H1 (cell line): ENCODE measurements at regions not wholly inside any gene's neighbourhood (a gene's known extent, or its start where the extent isn't known, plus 50 kb on each side); places are given as distances from the start of the nearest gene placed in this dataset.

Source experiments
- CTCF ChIA-PET: fragments of 300-600 bp; sonication (Branson Sonifier 250); formaldehyde crosslinking; loops from one replicate; lab custom pipeline; 2021; ENCODE audit not compliant: partially characterized antibody; lab: Charles Lee
- POLR2A ChIA-PET: fragments of 300-600 bp; sonication (Branson Sonifier 250); formaldehyde crosslinking; loops from one replicate; lab custom pipeline; 2021; ENCODE audit warnings: inconsistent platforms; ENCODE audit not compliant: partially characterized antibody; lab: Charles Lee
- DNase-seq, 2 experiments: peaks; one replicate each; pipeline versions ENCODE4 v3.0.0 to v3.0.0-alpha.2; 2010 to 2022; ENCODE audit warnings: low spot score in 2 of 2, low read depth in 1 of 2, mixed read lengths in 1 of 2
- FAIRE-seq: peaks from 2 replicates; lab custom pipeline; 2011; peaks lifted over from hg19 to GRCh38; lab: Jason Lieb, UNC
- H2AFZ ChIP-seq: 2 replicates; pipeline ENCODE4 v1.8.1; 2012; ENCODE audit warnings: low read length, inconsistent platforms
- H2AK5ac ChIP-seq: 2 replicates; pipeline ENCODE4 v1.6.1; 2013; ENCODE audit warnings: low read depth, low read length
- H2BK120ac ChIP-seq: replicated peaks from 2 replicates; pipeline ENCODE3; 2013; ENCODE audit warnings: low read depth, low read length, inconsistent platforms
- H2BK12ac ChIP-seq: 2 replicates; pipeline ENCODE4 v1.6.1; 2013; ENCODE audit warnings: low read depth, low read length
- H2BK15ac ChIP-seq: 2 replicates; pipeline ENCODE4 v1.6.1; 2013; ENCODE audit warnings: low read length
- H2BK20ac ChIP-seq: 2 replicates; pipeline ENCODE4 v1.6.1; 2013; ENCODE audit warnings: low read length
- H2BK5ac ChIP-seq: 2 replicates; pipeline ENCODE4 v1.6.1; 2013; ENCODE audit warnings: low read depth, low read length
- H3K14ac ChIP-seq: 2 replicates; pipeline ENCODE4 v1.6.1; 2013; ENCODE audit warnings: inconsistent platforms; ENCODE audit not compliant: insufficient read length
- H3K18ac ChIP-seq: 2 replicates; pipeline ENCODE4 v1.6.1; 2013; ENCODE audit warnings: low read length; ENCODE audit errors: extremely low read depth
- H3K23ac ChIP-seq: 2 replicates; pipeline ENCODE4 v1.6.1; 2013; ENCODE audit warnings: inconsistent platforms; ENCODE audit not compliant: insufficient read length
- H3K23me2 ChIP-seq: 2 replicates; pipeline ENCODE4 v1.6.1; 2013; ENCODE audit warnings: low read depth, low read length
- H3K27ac ChIP-seq: 2 replicates; pipeline ENCODE4 v1.6.1; 2011; ENCODE audit warnings: low read depth, low read length, inconsistent platforms
- H3K27me3 ChIP-seq, 4 experiments: replicated peaks in 1 of 4; 1 replicate in 1 of 4; 2 replicates in 3 of 4; pipeline versions ENCODE4 v1.6.1 to v1.8.1; 2011 to 2013; ENCODE audit warnings: low read length in 3 of 4, mild to moderate bottlenecking in 3 of 4, inconsistent platforms in 2 of 4, mixed read lengths in 2 of 4, moderate library complexity in 1 of 4; ENCODE audit not compliant: control insufficient read depth in 3 of 4, insufficient read depth in 3 of 4; ENCODE audit errors: extremely low read depth in 1 of 4
- H3K36me3 ChIP-seq, 4 experiments: 2 replicates each; pipeline versions ENCODE4 v1.6.1 to v1.8.1; 2011 to 2013; ENCODE audit warnings: mild to moderate bottlenecking in 4 of 4, low read length in 3 of 4, moderate library complexity in 2 of 4, control low read depth in 1 of 4, inconsistent platforms in 1 of 4; ENCODE audit not compliant: insufficient read depth in 4 of 4, control insufficient read depth in 2 of 4
- H3K4ac ChIP-seq: replicated peaks from 2 replicates; pipeline ENCODE3; 2013; ENCODE audit warnings: low read length, low read depth, mixed read lengths, inconsistent platforms; ENCODE audit not compliant: insufficient read length
- H3K4me1 ChIP-seq, 4 experiments: replicated peaks in 1 of 4; 1 replicate in 1 of 4; 2 replicates in 3 of 4; pipeline versions ENCODE4 v1.6.1 to v1.8.1; 2011 to 2013; ENCODE audit warnings: low read length in 3 of 4, inconsistent platforms in 2 of 4, mixed read lengths in 1 of 4; ENCODE audit not compliant: insufficient read depth in 4 of 4, control insufficient read depth in 3 of 4
- H3K4me2 ChIP-seq, 2 experiments: 2 replicates each; pipeline versions ENCODE4 v1.6.1 to v1.8.1; 2011 to 2013; ENCODE audit warnings: low read depth in 2 of 2, low read length in 2 of 2, control low read depth in 1 of 2, inconsistent platforms in 1 of 2, mild to moderate bottlenecking in 1 of 2; ENCODE audit not compliant: insufficient read depth in 1 of 2
- H3K4me3 ChIP-seq, 4 experiments: fragments of 200-600, 300-600 bp in 1 of 4; sonication (generic), shearing (Covaris generic), sonication (Bioruptor Twin) in 1 of 4; 2 replicates each; pipeline versions ENCODE4 v1.5.1 to v1.8.1; 2011 to 2016; ENCODE audit warnings: low read length in 4 of 4, low read depth in 3 of 4, control low read depth in 2 of 4, inconsistent platforms in 2 of 4, mild to moderate bottlenecking in 2 of 4, mixed read lengths in 1 of 4, moderate library complexity in 1 of 4; ENCODE audit not compliant: insufficient read depth in 2 of 4; ENCODE audit errors: extremely low read depth in 1 of 4
- H3K56ac ChIP-seq: replicated peaks from 2 replicates; pipeline ENCODE3; 2013; ENCODE audit warnings: low read depth, mild to moderate bottlenecking, mixed read lengths, low read length, inconsistent platforms; ENCODE audit not compliant: insufficient read length
- H3K79me1 ChIP-seq: 2 replicates; pipeline ENCODE4 v1.6.1; 2013; ENCODE audit warnings: low read depth, low read length, control low read depth
- H3K79me2 ChIP-seq, 2 experiments: 2 replicates each; pipeline versions ENCODE4 v1.6.1 to v1.8.1; 2012 to 2013; ENCODE audit warnings: low read length in 2 of 2, mild to moderate bottlenecking in 2 of 2, inconsistent platforms in 1 of 2; ENCODE audit not compliant: insufficient read depth in 2 of 2, control insufficient read depth in 1 of 2
- H3K9ac ChIP-seq, 4 experiments: replicated peaks in 1 of 4; 1 replicate in 1 of 4; 2 replicates in 3 of 4; pipeline versions ENCODE4 v1.6.1 to v1.8.1; 2011 to 2013; ENCODE audit warnings: low read depth in 3 of 4, low read length in 3 of 4, control low read depth in 2 of 4, mild to moderate bottlenecking in 2 of 4, moderate library complexity in 2 of 4, inconsistent platforms in 1 of 4; ENCODE audit errors: extremely low read depth in 1 of 4
- H3K9me3 ChIP-seq, 2 experiments: 2 replicates each; pipeline versions ENCODE4 v1.6.1 to v1.8.1; 2012 to 2013; ENCODE audit warnings: mild to moderate bottlenecking in 2 of 2, moderate library complexity in 2 of 2, control low read depth in 1 of 2, inconsistent platforms in 1 of 2, low read depth in 1 of 2, low read length in 1 of 2, mixed read lengths in 1 of 2; ENCODE audit not compliant: insufficient read depth in 2 of 2
- H4K20me1 ChIP-seq, 2 experiments: replicated peaks in 1 of 2; 2 replicates each; pipeline versions ENCODE3 to v1.8.1; 2011 to 2013; ENCODE audit warnings: inconsistent platforms in 2 of 2, low read length in 2 of 2, mild to moderate bottlenecking in 1 of 2; ENCODE audit not compliant: insufficient read depth in 2 of 2, control insufficient read depth in 1 of 2
- H4K5ac ChIP-seq: 2 replicates; pipeline ENCODE4 v1.6.1; 2013; ENCODE audit warnings: low read length, low read depth, mixed read lengths, inconsistent platforms; ENCODE audit not compliant: insufficient read length
- H4K8ac ChIP-seq: 2 replicates; pipeline ENCODE4 v1.8.0; 2013; ENCODE audit warnings: mild to moderate bottlenecking, moderate library complexity, low read length, inconsistent platforms; ENCODE audit not compliant: insufficient read depth; ENCODE audit errors: extremely low read depth
- H4K91ac ChIP-seq: replicated peaks from 2 replicates; pipeline ENCODE3; 2013; ENCODE audit warnings: low read length, mixed read lengths, inconsistent platforms; ENCODE audit not compliant: insufficient read length
- BACH1 ChIP-seq: IDR thresholded peaks from 2 replicates; pipeline ENCODE4 v1.6.1; 2012; ENCODE audit warnings: low read length, improper control_type of control experiment
- EP300 ChIP-seq, 2 experiments: IDR thresholded peaks; 1 replicate in 1 of 2; 2 replicates in 1 of 2; pipeline ENCODE4 v1.6.1; 2011 to 2012; ENCODE audit warnings: low read depth in 2 of 2, low read length in 2 of 2, mild to moderate bottlenecking in 2 of 2, borderline replicate concordance in 1 of 2, inconsistent platforms in 1 of 2, moderate library complexity in 1 of 2
- JUND ChIP-seq: IDR thresholded peaks from 2 replicates; pipeline ENCODE4 v1.6.1; 2011; ENCODE audit warnings: mild to moderate bottlenecking, improper control_type of control experiment, low read length
- POLR2A ChIP-seq, 2 experiments: IDR thresholded peaks; 1 replicate in 1 of 2; 2 replicates in 1 of 2; pipeline ENCODE4 v1.6.1; 2011; ENCODE audit warnings: low read depth in 2 of 2, low read length in 2 of 2, mild to moderate bottlenecking in 2 of 2; ENCODE audit errors: control extremely low read depth in 1 of 2
- RAD21 ChIP-seq, 2 experiments: IDR thresholded peaks in 1 of 2; conservative IDR thresholded peaks in 1 of 2; 2 replicates each; pipeline ENCODE4 v1.6.1; 2011; ENCODE audit warnings: low read depth in 2 of 2, low read length in 2 of 2, improper control_type of control experiment in 1 of 2, inconsistent platforms in 1 of 2, mild to moderate bottlenecking in 1 of 2, moderate library complexity in 1 of 2
- SP4 ChIP-seq: IDR thresholded peaks from 2 replicates; pipeline ENCODE4 v1.6.1; 2012; ENCODE audit warnings: low read length, inconsistent platforms
- TCF12 ChIP-seq: IDR thresholded peaks from 2 replicates; pipeline ENCODE4 v1.6.1; 2011; ENCODE audit warnings: low read depth, mild to moderate bottlenecking, low read length
- YY1 ChIP-seq: IDR thresholded peaks from 2 replicates; pipeline ENCODE4 v1.6.1; 2011; ENCODE audit warnings: low read depth, mild to moderate bottlenecking, low read length
- WGBS, 2 experiments: shearing (Covaris generic) in 1 of 2; methylation state at CpG; one replicate each; pipeline versions ENCODE4 v1.1.6 to v1.1.7; 2013 to 2015; ENCODE audit warnings: low lambda C conversion rate in 2 of 2, mixed read lengths in 2 of 2, inconsistent platforms in 1 of 2, low coverage in 1 of 2, missing lambda C conversion rate in 1 of 2; ENCODE audit not compliant: insufficient replicate concordance in 2 of 2, insufficient coverage in 1 of 2, insufficient read length in 1 of 2; ENCODE audit errors: extremely low coverage in 1 of 2, missing lambda C conversion rate in 1 of 2; 5-methylcytosine and 5-hydroxymethylcytosine counted together
- TF ChIP-seq, protein P1 (sequence below): IDR thresholded peaks from 2 replicates; pipeline ENCODE4 v1.6.1; 2011; ENCODE audit warnings: low read length, improper control_type of control experiment
- TF ChIP-seq, protein P2 (sequence below), 3 experiments: IDR thresholded peaks; 1 replicate in 2 of 3; 2 replicates in 1 of 3; pipeline versions ENCODE4 v1.5.1 to v1.6.1; 2011; ENCODE audit warnings: low read length in 3 of 3, mild to moderate bottlenecking in 3 of 3, inconsistent platforms in 2 of 3, low read depth in 1 of 3, moderate library complexity in 1 of 3; ENCODE audit not compliant: insufficient read depth in 1 of 3; ENCODE audit errors: control extremely low read depth in 1 of 3

GRCh38 chr5:179411161-179411841, 66.0 kb upstream of the ADAMTS2 start:
- H3K4ac ChIP-seq: no peak overlapping the region
- no peak overlapping the region for H2BK12ac ChIP-seq
- H4K5ac ChIP-seq: no peak overlapping the region
- H3K4me1 ChIP-seq: no peaks in the 10 kb centered on the region; a peak in 1 of 7 replicates
- H3K27me3 ChIP-seq: no peaks in the 10 kb centered on the region
- H2BK5ac ChIP-seq: no peak overlapping the region; the same call in 1 of the 2 replicates
- H3K14ac ChIP-seq: no peak overlapping the region
- no peaks in the 10 kb centered on the region for H3K79me1 ChIP-seq
- no peak overlapping the region for H3K9ac ChIP-seq
- H4K8ac ChIP-seq: no peak overlapping the region; the same call in 1 of the 2 replicates
- no peak overlapping the region for H4K91ac ChIP-seq
- no peaks in the 10 kb centered on the region for H3K36me3 ChIP-seq
- ChIA-PET POLR2A (no interaction called here), CTCF (interaction anchor here (0.7 kb wide), 1 partner anchor 150 kb away, joined by 3 read pairs; no protein-coding TSS in a partner anchor)
- H3K18ac ChIP-seq: no peak overlapping the region
- H2AFZ ChIP-seq: no peak overlapping the region
- no peak overlapping the region for H3K56ac ChIP-seq
- H2BK15ac ChIP-seq: no peak overlapping the region
- peaks cover 0 to 4% of the 10 kb centered on the region in 2 experiments; a peak in 1 of 4 replicates for H3K9me3 ChIP-seq
- FAIRE-seq (no peak), DNase-seq (peak in 1 of 2 experiments; percentile 39)
- H2AK5ac ChIP-seq: no peak overlapping the region
- 92% methylated on average over 14 of the region's 14 CpGs; no CpG with 5 or more reads in 1 of the 2 experiments for WGBS, 2 experiments
- H3K79me2 ChIP-seq: no peaks in the 10 kb centered on the region
- no peak overlapping the region for H2BK20ac ChIP-seq
- H3K4me3 ChIP-seq: no peak overlapping the region
- no peak overlapping the region for H2BK120ac ChIP-seq
- no peak overlapping the region for H3K23ac ChIP-seq
- H3K4me2 ChIP-seq: no peak overlapping the region
- no peaks in the 10 kb centered on the region for H4K20me1 ChIP-seq
- no peaks in the 10 kb centered on the region for H3K23me2 ChIP-seq
- H3K27ac ChIP-seq: no peak overlapping the region
- TF ChIP-seq, protein P1, sequence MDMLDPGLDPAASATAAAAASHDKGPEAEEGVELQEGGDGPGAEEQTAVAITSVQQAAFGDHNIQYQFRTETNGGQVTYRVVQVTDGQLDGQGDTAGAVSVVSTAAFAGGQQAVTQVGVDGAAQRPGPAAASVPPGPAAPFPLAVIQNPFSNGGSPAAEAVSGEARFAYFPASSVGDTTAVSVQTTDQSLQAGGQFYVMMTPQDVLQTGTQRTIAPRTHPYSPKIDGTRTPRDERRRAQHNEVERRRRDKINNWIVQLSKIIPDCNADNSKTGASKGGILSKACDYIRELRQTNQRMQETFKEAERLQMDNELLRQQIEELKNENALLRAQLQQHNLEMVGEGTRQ: no peak
- TF ChIP-seq TCF12 (no peak), SP4 (no peak), YY1 (no peak), POLR2A (IDR thresholded peaks at IDR 0.05; ENCODE audit: control extremely low read depth in 1 of 2, low read depth in 2 of 2, low read length in 2 of 2) (no peak), BACH1 (no peak), EP300 (IDR thresholded peaks at IDR 0.05; ENCODE audit: borderline replicate concordance in 1 of 2, low read depth in 2 of 2, low read length in 2 of 2) (no peak), JUND (no peak), RAD21 (IDR thresholded peaks at IDR 0.05 in 1 of 2, conservative IDR thresholded peaks at IDR 0.05 in 1 of 2; ENCODE audit: low read depth in 2 of 2, low read length in 2 of 2) (no peak)
- TF ChIP-seq, protein P2, sequence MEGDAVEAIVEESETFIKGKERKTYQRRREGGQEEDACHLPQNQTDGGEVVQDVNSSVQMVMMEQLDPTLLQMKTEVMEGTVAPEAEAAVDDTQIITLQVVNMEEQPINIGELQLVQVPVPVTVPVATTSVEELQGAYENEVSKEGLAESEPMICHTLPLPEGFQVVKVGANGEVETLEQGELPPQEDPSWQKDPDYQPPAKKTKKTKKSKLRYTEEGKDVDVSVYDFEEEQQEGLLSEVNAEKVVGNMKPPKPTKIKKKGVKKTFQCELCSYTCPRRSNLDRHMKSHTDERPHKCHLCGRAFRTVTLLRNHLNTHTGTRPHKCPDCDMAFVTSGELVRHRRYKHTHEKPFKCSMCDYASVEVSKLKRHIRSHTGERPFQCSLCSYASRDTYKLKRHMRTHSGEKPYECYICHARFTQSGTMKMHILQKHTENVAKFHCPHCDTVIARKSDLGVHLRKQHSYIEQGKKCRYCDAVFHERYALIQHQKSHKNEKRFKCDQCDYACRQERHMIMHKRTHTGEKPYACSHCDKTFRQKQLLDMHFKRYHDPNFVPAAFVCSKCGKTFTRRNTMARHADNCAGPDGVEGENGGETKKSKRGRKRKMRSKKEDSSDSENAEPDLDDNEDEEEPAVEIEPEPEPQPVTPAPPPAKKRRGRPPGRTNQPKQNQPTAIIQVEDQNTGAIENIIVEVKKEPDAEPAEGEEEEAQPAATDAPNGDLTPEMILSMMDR (IDR thresholded peaks at IDR 0.05; ENCODE audit: control extremely low read depth in 1 of 3, insufficient read depth in 1 of 3, low read depth in 1 of 3, low read length in 3 of 3): no peak
